AG04449 (cell line): ENCODE measurements at regions not wholly inside any gene's neighbourhood (a gene's known extent, or its start where the extent isn't known, plus 50 kb on each side); places are given as distances from the start of the nearest gene placed in this dataset.

Experiments
- CTCF ChIA-PET: fragments of 350-600 bp; formaldehyde crosslinking; extraction: SDS; loops from one replicate; lab custom pipeline; 2021; ENCODE audit warnings: antibody characterized with exemption; lab: Yijun Ruan, JAX
- POLR2A ChIA-PET: fragments of 400-600, 350-600 bp; formaldehyde crosslinking; extraction: SDS; loops from one replicate; lab custom pipeline; 2020; ENCODE audit warnings: antibody characterized with exemption, inconsistent platforms; lab: Yijun Ruan, JAX
- DNase-seq: peaks from one replicate; pipeline ENCODE4 v3.0.0-alpha.2; 2010; ENCODE audit warnings: low read depth, low spot score
- H3K4me3 ChIP-seq: 2 replicates; pipeline ENCODE4 v1.5.1; 2011; ENCODE audit warnings: low read depth, mild to moderate bottlenecking, control low read depth, low read length
- TF ChIP-seq, protein P1 (sequence below): IDR thresholded peaks from one replicate; pipeline ENCODE4 v1.5.1; 2011; ENCODE audit warnings: mild to moderate bottlenecking, moderate library complexity, low read length, control low read depth, inconsistent platforms; ENCODE audit not compliant: insufficient read depth; ENCODE audit errors: missing control alignments

- no peak for DNase-seq
- TF ChIP-seq, protein P1, sequence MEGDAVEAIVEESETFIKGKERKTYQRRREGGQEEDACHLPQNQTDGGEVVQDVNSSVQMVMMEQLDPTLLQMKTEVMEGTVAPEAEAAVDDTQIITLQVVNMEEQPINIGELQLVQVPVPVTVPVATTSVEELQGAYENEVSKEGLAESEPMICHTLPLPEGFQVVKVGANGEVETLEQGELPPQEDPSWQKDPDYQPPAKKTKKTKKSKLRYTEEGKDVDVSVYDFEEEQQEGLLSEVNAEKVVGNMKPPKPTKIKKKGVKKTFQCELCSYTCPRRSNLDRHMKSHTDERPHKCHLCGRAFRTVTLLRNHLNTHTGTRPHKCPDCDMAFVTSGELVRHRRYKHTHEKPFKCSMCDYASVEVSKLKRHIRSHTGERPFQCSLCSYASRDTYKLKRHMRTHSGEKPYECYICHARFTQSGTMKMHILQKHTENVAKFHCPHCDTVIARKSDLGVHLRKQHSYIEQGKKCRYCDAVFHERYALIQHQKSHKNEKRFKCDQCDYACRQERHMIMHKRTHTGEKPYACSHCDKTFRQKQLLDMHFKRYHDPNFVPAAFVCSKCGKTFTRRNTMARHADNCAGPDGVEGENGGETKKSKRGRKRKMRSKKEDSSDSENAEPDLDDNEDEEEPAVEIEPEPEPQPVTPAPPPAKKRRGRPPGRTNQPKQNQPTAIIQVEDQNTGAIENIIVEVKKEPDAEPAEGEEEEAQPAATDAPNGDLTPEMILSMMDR = no peak
- H3K4me3 ChIP-seq = no peak overlapping the region
- ChIA-PET CTCF (no interaction called here), POLR2A (no interaction called here)
These were observed 588.2 kb upstream of the FTMT start for GRCh38 chr5:121263456-121263855.

GRCh38 chr5:121264605-121265004 is 587.1 kb upstream of the FTMT start:
- ChIA-PET POLR2A (no interaction called here), CTCF (no interaction called here)
- TF ChIP-seq, protein P1 = no peak
- H3K4me3 ChIP-seq = no peak overlapping the region
- no peak for DNase-seq

DNA sequence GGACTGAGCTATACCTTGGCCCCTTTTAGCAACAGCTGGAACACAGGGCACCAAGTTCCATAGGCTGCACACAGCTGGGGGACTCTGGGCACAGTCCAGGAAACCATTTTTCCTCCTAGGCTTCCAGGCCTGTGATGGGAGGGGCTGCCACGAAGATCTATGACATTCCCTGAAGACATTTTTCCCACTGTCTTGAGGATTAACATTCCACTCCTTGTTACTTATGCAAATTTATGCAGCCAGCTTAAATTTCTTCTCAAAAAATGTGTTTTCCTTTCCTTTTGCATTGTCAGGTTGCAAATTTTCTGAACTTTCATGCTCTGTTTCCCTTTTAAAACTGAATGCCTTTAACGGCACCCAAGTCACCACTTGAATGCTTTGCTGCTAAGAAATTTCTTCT is 580.1 kb upstream of the FTMT start:
- POLR2A ChIA-PET = no interaction called here
- no peak overlapping the region for H3K4me3 ChIP-seq

GRCh38 chr5:121273833-121274433 is 577.7 kb upstream of the FTMT start:
- peak; percentile 44 for DNase-seq
- TF ChIP-seq, protein P1 = no peak
- ChIA-PET POLR2A (no interaction called here), CTCF (no interaction called here)
- no peak overlapping the region for H3K4me3 ChIP-seq

More for the DNA sequence above, 580.1 kb upstream of the FTMT start:
- TF ChIP-seq, protein P1 = no peak
- DNase-seq = no peak
- CTCF ChIA-PET = no interaction called here

- TF ChIP-seq, protein P1 = no peak
- ChIA-PET CTCF (no interaction called here), POLR2A (no interaction called here)
- H3K4me3 ChIP-seq = no peak overlapping the region
- no peak for DNase-seq
These were observed 571.9 kb upstream of the FTMT start for GRCh38 chr5:121279801-121280200.

GRCh38 chr5:121285801-121286521 is 565.7 kb upstream of the FTMT start:
- TF ChIP-seq, protein P1 = no peak
- no peak for DNase-seq
- CTCF ChIA-PET = no interaction called here
- H3K4me3 ChIP-seq = no peak overlapping the region
- POLR2A ChIA-PET = no interaction called here
